Omental fat pad (tissue), 3 donors: ENCODE measurements at regions not wholly inside any gene's neighbourhood (a gene's known extent, or its start where the extent isn't known, plus 50 kb on each side); places are given as distances from the start of the nearest gene placed in this dataset.

Experiments used
- ATAC-seq: fragments of 150-250 bp; one replicate; pipeline ENCODE4 v1.9.1; 2016; ENCODE audit warnings: mild to moderate bottlenecking, moderate library complexity; ENCODE audit not compliant: low FRiP score
- DNase-seq: peaks from one replicate; pipeline ENCODE4 v3.0.0-alpha.2; 2019; ENCODE audit warnings: low spot score
- TF ChIP-seq, protein P1 (sequence below), 3 donors: fragments of 450-650 bp; IDR thresholded peaks; one replicate each; pipeline ENCODE4 v1.5.1; 2016 to 2017; ENCODE audit warnings: antibody characterized with exemption in 3 of 3, mild to moderate bottlenecking in 3 of 3, moderate library complexity in 2 of 3

DNA sequence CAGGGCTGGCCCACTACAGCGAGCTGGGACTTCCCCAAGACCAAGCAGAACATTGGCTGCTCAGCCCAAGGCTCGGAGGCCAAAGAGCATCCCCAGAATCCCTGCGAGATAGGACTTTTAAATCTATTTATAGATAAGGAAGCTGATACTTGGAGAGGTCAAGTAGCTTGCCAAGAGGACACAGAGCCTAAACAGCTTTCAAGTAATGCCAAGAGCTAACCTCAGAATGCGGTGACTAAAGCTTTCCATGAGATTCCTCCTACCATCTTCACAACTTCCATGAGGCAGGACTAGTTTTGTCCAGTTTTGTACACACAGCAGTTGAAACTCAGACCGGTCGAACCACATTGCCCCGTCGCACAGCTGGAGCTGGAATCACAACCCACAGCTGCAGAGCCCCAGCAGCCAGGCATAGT, 168.1 kb upstream of the TOP1 start:
- ATAC-seq (no peak), DNase-seq (no peak)
- TF ChIP-seq, protein P1, sequence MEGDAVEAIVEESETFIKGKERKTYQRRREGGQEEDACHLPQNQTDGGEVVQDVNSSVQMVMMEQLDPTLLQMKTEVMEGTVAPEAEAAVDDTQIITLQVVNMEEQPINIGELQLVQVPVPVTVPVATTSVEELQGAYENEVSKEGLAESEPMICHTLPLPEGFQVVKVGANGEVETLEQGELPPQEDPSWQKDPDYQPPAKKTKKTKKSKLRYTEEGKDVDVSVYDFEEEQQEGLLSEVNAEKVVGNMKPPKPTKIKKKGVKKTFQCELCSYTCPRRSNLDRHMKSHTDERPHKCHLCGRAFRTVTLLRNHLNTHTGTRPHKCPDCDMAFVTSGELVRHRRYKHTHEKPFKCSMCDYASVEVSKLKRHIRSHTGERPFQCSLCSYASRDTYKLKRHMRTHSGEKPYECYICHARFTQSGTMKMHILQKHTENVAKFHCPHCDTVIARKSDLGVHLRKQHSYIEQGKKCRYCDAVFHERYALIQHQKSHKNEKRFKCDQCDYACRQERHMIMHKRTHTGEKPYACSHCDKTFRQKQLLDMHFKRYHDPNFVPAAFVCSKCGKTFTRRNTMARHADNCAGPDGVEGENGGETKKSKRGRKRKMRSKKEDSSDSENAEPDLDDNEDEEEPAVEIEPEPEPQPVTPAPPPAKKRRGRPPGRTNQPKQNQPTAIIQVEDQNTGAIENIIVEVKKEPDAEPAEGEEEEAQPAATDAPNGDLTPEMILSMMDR (IDR thresholded peaks at IDR 0.05) = no peak

DNA sequence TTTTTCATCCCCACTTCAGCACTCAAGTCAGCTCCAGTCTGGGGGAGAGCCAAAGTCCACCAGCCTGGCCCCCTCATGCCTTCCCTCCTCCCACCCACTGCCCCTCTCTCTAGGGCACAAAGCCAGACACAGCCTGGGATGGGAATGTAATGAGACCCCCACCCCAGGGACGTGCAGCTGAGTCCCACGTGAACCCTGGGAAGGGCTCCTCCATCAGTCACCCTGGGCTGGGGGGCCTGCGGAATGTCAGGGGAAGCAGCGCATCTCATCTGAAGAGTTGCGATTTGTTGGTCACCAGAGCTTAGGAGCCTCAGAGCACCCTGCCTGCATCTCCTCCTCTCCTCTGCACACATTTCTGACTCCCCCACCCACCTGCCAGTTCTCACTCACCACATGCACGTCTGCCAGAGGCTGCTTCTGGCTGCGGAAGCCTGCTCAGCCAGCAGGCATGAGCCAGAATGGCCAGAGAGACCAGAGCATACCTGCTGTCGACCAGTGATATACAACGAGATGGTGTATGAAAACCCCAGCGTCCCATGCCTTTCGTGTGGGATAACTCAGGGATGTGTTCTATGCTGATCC, 167.1 kb upstream of the TOP1 start:
- DNase-seq = no peak
- TF ChIP-seq, protein P1 (IDR thresholded peaks at IDR 0.05) = no peak
- ATAC-seq = no peak

DNA sequence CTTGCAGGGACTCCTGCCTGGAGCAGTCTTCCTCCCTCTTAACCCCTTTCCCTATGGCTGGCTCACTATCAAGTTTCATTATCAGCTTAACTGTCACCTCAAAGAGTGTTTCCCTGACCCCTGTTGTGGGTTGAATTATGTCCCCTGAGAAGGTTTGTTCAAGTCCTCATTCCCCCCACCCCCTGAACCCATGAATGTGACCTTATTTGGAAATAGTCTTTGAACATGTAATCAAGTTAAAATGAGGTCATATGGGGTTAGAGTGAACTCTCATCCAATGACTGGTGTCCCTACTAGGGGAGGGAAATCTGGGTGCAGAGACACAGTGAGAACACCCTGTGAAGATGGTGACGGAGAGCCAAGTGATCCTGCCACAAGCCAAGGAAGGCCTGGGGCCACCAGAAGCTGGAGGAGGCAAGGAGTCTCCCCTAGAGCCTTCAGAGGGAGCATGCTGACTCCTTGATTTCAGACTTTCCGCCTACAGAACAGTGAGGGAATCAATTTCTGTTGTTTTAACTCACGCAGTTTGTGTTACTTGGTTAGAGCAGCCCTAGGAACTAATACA, 165.2 kb upstream of the TOP1 start:
- ATAC-seq (no peak), DNase-seq (no peak)
- TF ChIP-seq, protein P1 (IDR thresholded peaks at IDR 0.05) = no peak

DNA sequence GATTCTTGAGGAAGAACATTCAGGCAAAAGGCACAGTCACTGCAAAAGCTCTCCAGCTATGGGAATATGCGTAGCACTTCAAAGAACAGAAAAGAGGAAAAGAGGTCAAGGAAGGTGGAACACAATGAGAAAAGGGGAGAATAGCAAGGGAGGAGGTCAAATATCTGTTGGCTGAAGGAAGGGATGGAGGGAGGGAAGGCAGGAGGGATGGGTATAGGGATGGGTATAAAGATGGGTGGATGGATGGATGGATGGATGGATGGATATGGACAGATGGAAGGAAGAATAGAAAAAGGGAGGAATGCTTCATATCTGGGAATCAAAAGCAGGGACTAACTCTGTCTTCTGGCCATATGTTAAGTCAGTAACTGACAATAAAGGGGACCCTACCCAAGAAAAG, 164.2 kb upstream of the TOP1 start:
- DNase-seq = no peak
- TF ChIP-seq, protein P1 (IDR thresholded peaks at IDR 0.05) = no peak
- ATAC-seq = no peak

DNA sequence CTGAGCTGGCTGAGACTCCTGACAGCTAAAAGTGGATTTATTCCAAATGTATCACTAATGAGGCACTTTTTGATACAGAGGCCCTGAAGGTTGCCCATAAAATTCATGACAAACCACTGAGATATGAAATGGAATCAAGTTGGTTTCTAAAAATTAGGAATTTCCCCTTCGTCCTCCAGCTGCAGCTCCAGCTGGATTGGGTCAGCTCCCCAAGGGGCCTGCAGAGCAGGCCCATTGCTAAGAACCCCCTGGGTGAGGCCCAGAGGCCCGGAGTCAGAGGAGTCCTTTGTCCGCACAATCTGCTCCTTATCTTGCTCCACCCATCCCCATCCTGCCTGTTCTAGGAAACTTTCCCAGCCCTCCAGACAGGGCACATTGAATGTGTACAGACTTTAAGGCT, 163.5 kb upstream of the TOP1 start:
- ATAC-seq (no peak), DNase-seq (no peak)
- TF ChIP-seq, protein P1 (IDR thresholded peaks at IDR 0.05) = no peak

DNA sequence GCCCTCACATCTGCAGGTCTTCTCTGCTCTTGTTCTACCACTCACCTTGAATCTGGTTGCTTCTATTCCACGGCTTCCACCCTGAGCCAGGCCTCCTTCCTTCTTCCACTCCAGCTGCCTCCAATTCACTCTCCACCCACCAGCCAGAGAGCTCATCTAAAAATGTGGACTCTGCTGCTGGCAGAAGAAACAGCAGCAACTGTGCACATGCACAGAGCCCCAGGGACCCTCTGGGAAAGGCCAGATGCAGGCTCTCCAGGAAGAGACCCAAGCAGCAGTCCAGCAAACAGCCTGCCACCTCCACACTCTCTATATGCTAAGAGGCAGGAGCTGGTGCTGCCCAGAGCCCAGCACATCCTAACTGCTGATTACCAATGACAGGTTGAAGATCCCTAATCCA, 162.6 kb upstream of the TOP1 start:
- ATAC-seq (no peak), DNase-seq (no peak)
- TF ChIP-seq, protein P1 (IDR thresholded peaks at IDR 0.05) = no peak

DNA sequence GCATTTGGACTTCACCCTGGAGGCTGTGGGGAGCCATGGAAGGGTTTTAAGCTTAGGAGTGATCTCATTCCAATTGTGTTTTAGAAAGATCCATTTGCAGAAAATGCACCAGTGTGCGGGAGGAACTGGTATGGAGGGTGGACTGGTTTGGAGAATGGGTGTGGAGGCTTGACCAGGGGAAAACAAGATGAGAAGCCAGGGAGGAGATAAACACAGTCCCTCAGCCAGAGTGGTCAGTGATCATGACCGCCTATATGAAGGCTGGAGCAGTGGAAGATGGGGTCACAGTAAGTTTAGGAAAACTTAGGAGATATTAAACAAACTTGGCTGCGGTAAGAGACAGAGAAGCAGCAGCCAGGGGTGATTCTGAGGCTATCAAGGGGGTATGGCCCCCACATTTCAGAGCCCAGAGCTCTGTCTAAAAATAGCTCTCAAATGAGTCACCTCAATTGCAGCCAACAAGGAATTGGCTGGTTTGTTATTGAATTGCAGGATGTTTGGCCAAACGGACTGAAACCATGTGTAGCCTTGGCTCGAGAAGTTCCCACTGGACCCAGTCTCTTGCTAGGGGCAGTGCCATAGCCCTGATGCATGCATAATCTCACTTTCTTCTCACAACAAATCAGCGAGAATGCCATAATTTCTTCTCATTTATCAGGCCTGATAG, 159.9 kb upstream of the TOP1 start:
- ATAC-seq (peak; percentile 87), DNase-seq (no peak)
- TF ChIP-seq, protein P1 (IDR thresholded peaks at IDR 0.05) = no peak
